ENCODE measurements at regions not wholly inside any gene's neighbourhood (a gene's known extent, or its start where the extent isn't known, plus 50 kb on each side); places are given as distances from the start of the nearest gene placed in this dataset.
"Not testable (repeated sequence)": the region's sequence is repeated elsewhere in the genome, so short reads cannot be mapped to it uniquely, and the experiment has no call there.

- no peak for DNase-seq
- Mint-ChIP-seq H3K36me3 (ENCODE audit: low read depth) (no peaks in the 10 kb centered on the region), H3K27me3 (no peaks in the 10 kb centered on the region), H3K27ac (no peak overlapping the region), H3K4me3 (no peak overlapping the region), H3K4me1 (no peaks in the 10 kb centered on the region)
- no peaks in the 10 kb centered on the region for H3K9me3 ChIP-seq (ENCODE audit: control insufficient read depth, low read length, poor library complexity, severe bottlenecking)
- no peak for ATAC-seq
Measured at GRCh38 chr5:97560599-97560993, 377.5 kb upstream of the RIOK2 start.

- H3K9me3 ChIP-seq (ENCODE audit: control insufficient read depth, low read length, poor library complexity, severe bottlenecking), result no peaks in the 10 kb centered on the region
- DNase-seq (no peak), ATAC-seq (no peak)
- no peak overlapping the region for H3K27ac Mint-ChIP-seq
- H3K4me3 Mint-ChIP-seq, result no peak overlapping the region
- no peaks in the 10 kb centered on the region for H3K36me3 Mint-ChIP-seq (ENCODE audit: low read depth)
- H3K27me3 Mint-ChIP-seq, result no peaks in the 10 kb centered on the region
- no peaks in the 10 kb centered on the region for H3K4me1 Mint-ChIP-seq
Measured at GRCh38 chr5:97563050-97563657, 380.1 kb upstream of the RIOK2 start.

GRCh38 chr5:97568382-97568781 is 385.3 kb upstream of the RIOK2 start:
- Mint-ChIP-seq H3K27ac (no peak overlapping the region), H3K4me1 (no peaks in the 10 kb centered on the region), H3K27me3 (no peaks in the 10 kb centered on the region), H3K36me3 (ENCODE audit: low read depth) (no peaks in the 10 kb centered on the region), H3K4me3 (no peak overlapping the region)
- ATAC-seq, result no peak
- no peaks in the 10 kb centered on the region for H3K9me3 ChIP-seq (ENCODE audit: control insufficient read depth, low read length, poor library complexity, severe bottlenecking)
- no peak for DNase-seq

GRCh38 chr5:97570242-97570641 is 387.2 kb upstream of the RIOK2 start:
- ATAC-seq, result no peak
- Mint-ChIP-seq H3K27ac (no peak overlapping the region), H3K4me3 (no peak overlapping the region), H3K36me3 (ENCODE audit: low read depth) (no peaks in the 10 kb centered on the region), H3K4me1 (no peaks in the 10 kb centered on the region), H3K27me3 (no peaks in the 10 kb centered on the region)
- DNase-seq, result no peak
- H3K9me3 ChIP-seq (ENCODE audit: control insufficient read depth, low read length, poor library complexity, severe bottlenecking), result no peaks in the 10 kb centered on the region

GRCh38 chr5:97575322-97575721 is 392.3 kb upstream of the RIOK2 start:
- H3K9me3 ChIP-seq (ENCODE audit: control insufficient read depth, low read length, poor library complexity, severe bottlenecking), result no peaks in the 10 kb centered on the region
- no peak overlapping the region for H3K4me3 Mint-ChIP-seq
- H3K27ac Mint-ChIP-seq, result no peak overlapping the region
- DNase-seq (no peak), ATAC-seq (no peak)
- no peaks in the 10 kb centered on the region for H3K36me3 Mint-ChIP-seq (ENCODE audit: low read depth)
- no peaks in the 10 kb centered on the region for H3K27me3 Mint-ChIP-seq
- no peaks in the 10 kb centered on the region for H3K4me1 Mint-ChIP-seq

DNA sequence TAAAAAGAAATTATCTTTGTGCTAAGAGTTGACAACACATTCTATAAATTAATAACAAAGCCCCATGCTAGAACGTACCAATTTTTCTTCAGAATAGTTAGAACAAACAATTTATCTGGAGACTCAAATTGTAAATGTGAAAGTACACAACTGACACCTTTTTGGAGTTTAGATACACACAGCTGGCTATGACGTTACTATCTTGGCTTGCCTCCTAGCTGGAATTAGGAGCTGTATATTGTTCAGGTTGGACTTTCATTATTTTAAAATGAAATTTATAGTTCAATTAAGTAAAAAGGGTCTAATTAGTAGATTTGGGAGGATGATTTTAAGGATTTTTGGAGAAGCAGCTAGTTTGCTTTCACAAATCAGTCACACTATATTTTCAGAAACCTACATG is 393.9 kb upstream of the RIOK2 start:
- H3K27me3 Mint-ChIP-seq, result no peaks in the 10 kb centered on the region
- ATAC-seq (no peak), DNase-seq (no peak)
- no peaks in the 10 kb centered on the region for H3K9me3 ChIP-seq (ENCODE audit: control insufficient read depth, low read length, poor library complexity, severe bottlenecking)
- H3K4me3 Mint-ChIP-seq, result no peak overlapping the region
- no peaks in the 10 kb centered on the region for H3K36me3 Mint-ChIP-seq (ENCODE audit: low read depth)
- H3K27ac Mint-ChIP-seq, result no peak overlapping the region
- no peaks in the 10 kb centered on the region for H3K4me1 Mint-ChIP-seq

GRCh38 chr5:97579977-97580376 is 396.9 kb upstream of the RIOK2 start:
- not testable (repeated sequence) for H3K27me3 Mint-ChIP-seq; H3K4me1 Mint-ChIP-seq; ATAC-seq; DNase-seq; H3K27ac Mint-ChIP-seq; H3K36me3 Mint-ChIP-seq (ENCODE audit: low read depth); H3K4me3 Mint-ChIP-seq; H3K9me3 ChIP-seq (ENCODE audit: control insufficient read depth, low read length, poor library complexity, severe bottlenecking)

GRCh38 chr5:97580746-97581145 is 397.7 kb upstream of the RIOK2 start:
- Mint-ChIP-seq H3K36me3 (ENCODE audit: low read depth) (no peaks in the 10 kb centered on the region), H3K27ac (no peak overlapping the region), H3K4me3 (no peak overlapping the region), H3K4me1 (no peaks in the 10 kb centered on the region), H3K27me3 (no peaks in the 10 kb centered on the region)
- no peaks in the 10 kb centered on the region for H3K9me3 ChIP-seq (ENCODE audit: control insufficient read depth, low read length, poor library complexity, severe bottlenecking)
- no peak for DNase-seq
- ATAC-seq, result no peak

- H3K27me3 Mint-ChIP-seq, result no peaks in the 10 kb centered on the region
- no peak overlapping the region for H3K27ac Mint-ChIP-seq
- no peaks in the 10 kb centered on the region for H3K4me1 Mint-ChIP-seq
- no peak for ATAC-seq
- DNase-seq, result no peak
- no peaks in the 10 kb centered on the region for H3K9me3 ChIP-seq (ENCODE audit: control insufficient read depth, low read length, poor library complexity, severe bottlenecking)
- H3K4me3 Mint-ChIP-seq, result no peak overlapping the region
- H3K36me3 Mint-ChIP-seq (ENCODE audit: low read depth), result no peaks in the 10 kb centered on the region
Measured at GRCh38 chr5:97591781-97592180, 408.7 kb upstream of the RIOK2 start.

- H3K9me3 ChIP-seq (ENCODE audit: control insufficient read depth, low read length, poor library complexity, severe bottlenecking), result peaks cover 3% of the 10 kb centered on the region
- H3K27me3 Mint-ChIP-seq, result no peaks in the 10 kb centered on the region
- ATAC-seq (no peak), DNase-seq (no peak)
- no peaks in the 10 kb centered on the region for H3K36me3 Mint-ChIP-seq (ENCODE audit: low read depth)
- H3K4me3 Mint-ChIP-seq, result no peak overlapping the region
- no peaks in the 10 kb centered on the region for H3K4me1 Mint-ChIP-seq
- no peak overlapping the region for H3K27ac Mint-ChIP-seq
Measured at GRCh38 chr5:97600486-97600885, 417.4 kb upstream of the RIOK2 start.

GRCh38 chr5:97601651-97602050 is 418.6 kb upstream of the RIOK2 start:
- ATAC-seq, result no peak
- Mint-ChIP-seq H3K27ac (no peak overlapping the region), H3K27me3 (no peaks in the 10 kb centered on the region), H3K4me1 (no peaks in the 10 kb centered on the region), H3K4me3 (no peak overlapping the region), H3K36me3 (ENCODE audit: low read depth) (no peaks in the 10 kb centered on the region)
- H3K9me3 ChIP-seq (ENCODE audit: control insufficient read depth, low read length, poor library complexity, severe bottlenecking), result peaks cover 3% of the 10 kb centered on the region
- no peak for DNase-seq

DNA sequence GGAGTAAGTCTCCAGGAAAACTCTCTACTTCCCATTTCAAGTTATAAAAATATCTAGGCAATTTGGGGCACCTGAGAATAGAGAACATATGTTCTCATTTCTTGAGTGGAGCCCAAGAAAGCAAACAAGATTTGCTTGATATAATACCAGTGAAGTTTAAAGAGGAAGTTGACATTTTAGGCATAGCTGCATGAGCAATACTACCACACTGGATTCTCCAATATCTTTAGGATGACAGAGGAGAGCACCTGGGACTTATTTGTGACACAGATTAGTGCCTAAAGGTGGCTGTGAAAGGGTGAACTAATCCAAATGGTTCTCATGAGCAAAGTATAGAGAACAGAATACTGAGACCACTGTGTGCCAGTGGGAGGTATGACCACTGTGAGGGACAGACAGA is 423.5 kb upstream of the RIOK2 start:
- Mint-ChIP-seq H3K27ac (no peak overlapping the region), H3K4me3 (no peak overlapping the region), H3K4me1 (no peaks in the 10 kb centered on the region), H3K27me3 (no peaks in the 10 kb centered on the region), H3K36me3 (ENCODE audit: low read depth) (no peaks in the 10 kb centered on the region)
- H3K9me3 ChIP-seq (ENCODE audit: control insufficient read depth, low read length, poor library complexity, severe bottlenecking), result no peaks in the 10 kb centered on the region
- ATAC-seq, result no peak
- DNase-seq, result no peak

- Mint-ChIP-seq H3K27me3 (no peaks in the 10 kb centered on the region), H3K4me3 (no peak overlapping the region), H3K36me3 (ENCODE audit: low read depth) (no peaks in the 10 kb centered on the region), H3K4me1 (no peaks in the 10 kb centered on the region), H3K27ac (no peak overlapping the region)
- H3K9me3 ChIP-seq (ENCODE audit: control insufficient read depth, low read length, poor library complexity, severe bottlenecking), result no peaks in the 10 kb centered on the region
- no peak for DNase-seq
- ATAC-seq, result no peak
Measured at GRCh38 chr5:97608501-97608900, 425.5 kb upstream of the RIOK2 start.

GRCh38 chr5:97618721-97619120 is 435.7 kb upstream of the RIOK2 start:
- DNase-seq (no peak), ATAC-seq (no peak)
- no peaks in the 10 kb centered on the region for H3K27me3 Mint-ChIP-seq
- no peaks in the 10 kb centered on the region for H3K36me3 Mint-ChIP-seq (ENCODE audit: low read depth)
- no peak overlapping the region for H3K27ac Mint-ChIP-seq
- no peaks in the 10 kb centered on the region for H3K9me3 ChIP-seq (ENCODE audit: control insufficient read depth, low read length, poor library complexity, severe bottlenecking)
- no peaks in the 10 kb centered on the region for H3K4me1 Mint-ChIP-seq
- H3K4me3 Mint-ChIP-seq, result no peak overlapping the region
